NT2/D1 (cell line): ENCODE measurements at regions not wholly inside any gene's neighbourhood (a gene's known extent, or its start where the extent isn't known, plus 50 kb on each side); places are given as distances from the start of the nearest gene placed in this dataset.
A peak's percentile ranks its signal among the peaks of the same experiment; 100 is the strongest.

Source experiments
- DNase-seq: peaks from one replicate; pipeline ENCODE4 v3.0.0-alpha.2; 2011; ENCODE audit warnings: low read depth, low spot score
- H3K27me3 ChIP-seq: 2 replicates; pipeline ENCODE4 v1.6.0; 2011; ENCODE audit warnings: mild to moderate bottlenecking; ENCODE audit not compliant: insufficient read length, insufficient read depth
- H3K36me3 ChIP-seq: 2 replicates; pipeline ENCODE4 v1.6.1; 2011; ENCODE audit warnings: mild to moderate bottlenecking, low read length, mixed read lengths; ENCODE audit not compliant: insufficient read depth, insufficient read length
- H3K4me1 ChIP-seq: 2 replicates; pipeline ENCODE4 v1.5.1; 2011; ENCODE audit not compliant: insufficient read depth, insufficient read length
- H3K4me3 ChIP-seq: 2 replicates; pipeline ENCODE4 v1.5.1; 2011; ENCODE audit warnings: low read depth; ENCODE audit not compliant: insufficient read length
- H3K9ac ChIP-seq: 2 replicates; pipeline ENCODE4 v1.6.0; 2011; ENCODE audit warnings: low read depth; ENCODE audit not compliant: insufficient read length
- H3K9me3 ChIP-seq: 2 replicates; pipeline ENCODE4 v1.5.1; 2011; ENCODE audit warnings: mild to moderate bottlenecking, low read length; ENCODE audit not compliant: insufficient read depth
- SUZ12 ChIP-seq: IDR thresholded peaks from 2 replicates; pipeline ENCODE4 v1.6.1; 2011; ENCODE audit not compliant: insufficient read length, insufficient read depth; ENCODE audit errors: extremely low read depth
- YY1 ChIP-seq: IDR thresholded peaks from 2 replicates; pipeline ENCODE4 v1.6.1; 2011; ENCODE audit not compliant: insufficient read length, insufficient read depth
- ZNF274 ChIP-seq: IDR thresholded peaks from 2 replicates; pipeline ENCODE4 v1.6.1; 2011; ENCODE audit warnings: mild to moderate bottlenecking, low read depth, low read length

DNA sequence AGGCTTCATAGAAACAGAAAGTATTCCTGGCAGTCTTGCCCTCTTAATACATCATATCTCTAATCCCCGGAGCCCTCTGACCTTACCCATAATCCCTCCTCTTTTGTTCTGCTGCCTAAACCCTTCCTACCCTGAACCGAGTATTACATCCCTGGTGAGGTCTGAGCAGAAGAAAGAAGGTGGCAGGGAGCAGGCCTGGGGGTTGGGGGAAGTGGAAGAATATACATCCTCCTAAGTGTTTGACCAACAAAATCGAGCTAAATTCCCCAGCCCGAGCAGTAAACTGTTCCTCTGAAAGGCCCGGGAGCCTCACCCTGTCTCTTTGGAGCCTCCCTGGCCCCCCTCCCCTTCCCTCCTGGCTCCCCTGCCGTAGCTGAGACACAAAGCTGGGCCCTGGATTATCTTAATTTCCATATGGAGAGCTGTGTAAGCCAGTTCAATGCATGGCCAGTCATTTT is 192.6 kb upstream of the LHX5 start:
- TF ChIP-seq SUZ12: no peak
- TF ChIP-seq YY1: no peak
- no peak for TF ChIP-seq ZNF274
- Histone ChIP-seq H3K36me3 (no peaks in the 10 kb centered on the region), H3K9ac (peak overlapping the region; percentile 52), H3K9me3 (no peaks in the 10 kb centered on the region), H3K4me3 (no peak overlapping the region), H3K4me1 (peaks cover 25% of the 10 kb centered on the region), H3K27me3 (no peaks in the 10 kb centered on the region)
- DNase-seq: peak; percentile 51

DNA sequence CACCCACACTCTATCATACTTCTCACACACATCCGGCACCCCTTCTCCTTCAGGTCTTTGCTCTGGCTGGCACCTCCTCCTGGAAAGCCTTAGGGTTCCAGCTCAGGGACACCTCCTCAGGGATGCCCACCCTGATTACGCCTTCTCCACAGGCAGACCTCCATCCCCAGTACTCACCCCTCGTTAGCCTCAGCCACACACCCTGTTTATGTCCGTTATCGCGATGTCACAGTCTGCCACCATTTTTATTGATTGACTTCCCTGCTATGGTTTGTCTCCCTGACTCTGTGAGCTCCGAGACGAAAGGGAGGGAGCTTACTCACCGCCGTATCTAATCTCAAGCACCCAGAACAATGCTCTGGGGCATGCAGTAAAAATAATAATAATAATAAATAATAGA is 191.7 kb upstream of the LHX5 start:
- H3K36me3 ChIP-seq: no peaks in the 10 kb centered on the region
- TF ChIP-seq ZNF274 (no peak), SUZ12 (no peak), YY1 (no peak)
- H3K9ac ChIP-seq: no peak overlapping the region
- H3K4me1 ChIP-seq: peaks cover 25% of the 10 kb centered on the region
- H3K9me3 ChIP-seq: peaks cover 3% of the 10 kb centered on the region; the same call in 1 of the 2 replicates
- H3K27me3 ChIP-seq: no peaks in the 10 kb centered on the region
- no peak overlapping the region for H3K4me3 ChIP-seq
- no peak for DNase-seq

DNA sequence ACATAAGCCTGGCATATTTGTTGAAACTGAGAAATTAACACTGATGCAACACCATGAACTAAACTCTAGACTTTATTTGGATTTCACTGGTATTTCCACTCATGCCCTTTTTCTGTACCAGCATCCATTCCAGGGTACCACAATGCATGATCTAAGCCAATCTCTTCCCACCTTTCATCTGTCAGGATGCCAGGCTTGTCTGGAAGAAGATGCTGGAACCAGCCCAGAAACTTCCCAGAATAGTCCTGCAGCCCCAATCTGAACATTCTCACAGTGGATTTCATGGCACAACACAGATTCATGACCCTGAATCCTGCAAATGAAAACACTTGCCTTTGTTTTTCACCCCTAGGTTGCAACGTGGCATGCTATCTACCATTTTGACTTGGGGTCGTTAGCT is 189.3 kb upstream of the LHX5 start:
- peaks cover 25% of the 10 kb centered on the region for H3K4me1 ChIP-seq
- no peak overlapping the region for H3K9ac ChIP-seq
- peaks cover 18% of the 10 kb centered on the region; the same call in 1 of the 2 replicates for H3K9me3 ChIP-seq
- no peak overlapping the region for H3K4me3 ChIP-seq
- no peaks in the 10 kb centered on the region for H3K36me3 ChIP-seq
- no peaks in the 10 kb centered on the region for H3K27me3 ChIP-seq
- no peak for DNase-seq
- TF ChIP-seq SUZ12 (no peak), ZNF274 (no peak)

DNA sequence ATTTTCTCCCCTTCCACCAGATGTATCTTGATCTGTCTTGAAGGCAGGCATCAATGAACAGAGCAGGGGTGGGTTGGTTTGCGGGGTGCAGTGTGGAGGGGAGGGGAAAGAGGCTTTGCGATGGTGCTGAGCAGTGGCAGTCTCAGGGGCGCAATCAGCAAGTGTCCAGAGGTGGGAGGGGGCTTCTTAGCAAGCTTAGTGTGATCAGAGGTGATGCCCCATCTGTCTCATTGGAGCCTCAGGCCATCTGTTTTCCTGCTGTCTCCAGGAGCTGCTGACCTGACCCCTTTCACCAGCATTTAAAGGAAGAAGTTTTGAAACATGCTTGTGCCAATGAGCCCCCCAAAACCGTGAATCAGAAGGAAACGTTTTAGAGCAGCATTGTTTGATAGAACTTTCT is 187.7 kb upstream of the LHX5 start:
- Histone ChIP-seq H3K27me3 (no peaks in the 10 kb centered on the region), H3K4me3 (no peak overlapping the region), H3K4me1 (peaks cover 12% of the 10 kb centered on the region), H3K9ac (no peak overlapping the region), H3K9me3 (peaks cover 30% of the 10 kb centered on the region; the same call in 1 of the 2 replicates), H3K36me3 (no peaks in the 10 kb centered on the region)
- no peak for DNase-seq
- no peak for TF ChIP-seq YY1
- no peak for TF ChIP-seq SUZ12
- TF ChIP-seq ZNF274: no peak

GRCh38 chr12:113659015-113659414 is 187.3 kb upstream of the LHX5 start:
- Histone ChIP-seq H3K4me3 (no peak overlapping the region), H3K9me3 (peaks cover 30% of the 10 kb centered on the region; the same call in 1 of the 2 replicates), H3K4me1 (peaks cover 12% of the 10 kb centered on the region), H3K27me3 (no peaks in the 10 kb centered on the region), H3K36me3 (no peaks in the 10 kb centered on the region), H3K9ac (no peak overlapping the region)
- DNase-seq: no peak
- TF ChIP-seq YY1 (no peak), ZNF274 (no peak), SUZ12 (no peak)

- no peak for DNase-seq
- no peak overlapping the region for H3K9ac ChIP-seq
- no peak for TF ChIP-seq SUZ12
- no peak for TF ChIP-seq ZNF274
- no peak for TF ChIP-seq YY1
- no peaks in the 10 kb centered on the region for H3K27me3 ChIP-seq
- peaks cover 6% of the 10 kb centered on the region for H3K4me1 ChIP-seq
- no peak overlapping the region for H3K4me3 ChIP-seq
- no peaks in the 10 kb centered on the region for H3K36me3 ChIP-seq
- H3K9me3 ChIP-seq: peaks cover 35% of the 10 kb centered on the region; the same call in 1 of the 2 replicates
These were observed 186.5 kb upstream of the LHX5 start for GRCh38 chr12:113658006-113658655.

DNA sequence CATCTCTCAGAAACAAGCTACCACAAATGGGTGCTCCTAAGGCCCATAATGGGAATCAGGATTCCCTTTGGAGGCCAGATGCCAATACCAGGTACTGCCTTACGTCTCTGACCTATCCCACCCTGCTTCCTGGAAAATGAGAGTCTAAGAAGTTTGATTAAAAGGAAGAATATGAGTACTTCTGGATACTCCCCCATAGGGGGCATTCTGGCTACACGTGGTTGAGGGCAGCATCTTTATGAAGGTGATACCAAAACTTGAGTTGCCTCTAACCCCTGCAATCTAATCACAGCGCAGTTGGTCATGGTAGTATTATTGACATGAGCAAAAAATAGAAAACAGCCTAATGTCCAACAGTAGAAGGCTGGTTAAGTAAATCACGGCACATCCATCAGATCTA is 184.2 kb upstream of the LHX5 start:
- Histone ChIP-seq H3K4me3 (no peak overlapping the region), H3K36me3 (no peaks in the 10 kb centered on the region), H3K4me1 (no peaks in the 10 kb centered on the region), H3K9me3 (peaks cover 35% of the 10 kb centered on the region; the same call in 1 of the 2 replicates), H3K9ac (no peak overlapping the region), H3K27me3 (no peaks in the 10 kb centered on the region)
- no peak for DNase-seq
- no peak for TF ChIP-seq ZNF274
- TF ChIP-seq YY1: no peak
- TF ChIP-seq SUZ12: no peak
